ENCODE measurements at regions not wholly inside any gene's neighbourhood (a gene's known extent, or its start where the extent isn't known, plus 50 kb on each side); places are given as distances from the start of the nearest gene placed in this dataset.

GRCh38 chr16:9680968-9681367 is 501.3 kb downstream of the GRIN2A start:
- no peak for DNase-seq (ENCODE audit: low spot score)
- intact Hi-C loops (cut with DNase I), result no loop called here

- no peak for DNase-seq (ENCODE audit: low spot score)
- intact Hi-C loops (cut with DNase I), result no loop called here
Observed at GRCh38 chr16:9681508-9681907, 500.7 kb downstream of the GRIN2A start.

- DNase-seq (ENCODE audit: low spot score), result no peak
- intact Hi-C loops (cut with DNase I), result no loop called here
Observed at GRCh38 chr16:9682320-9682719, 499.9 kb downstream of the GRIN2A start.

GRCh38 chr16:9683677-9684076 is 498.6 kb downstream of the GRIN2A start:
- DNase-seq (ENCODE audit: low spot score), result no peak
- intact Hi-C loops (cut with DNase I), result no loop called here

GRCh38 chr16:9687737-9688319 is 494.4 kb downstream of the GRIN2A start:
- intact Hi-C loops (cut with DNase I), result no loop called here
- DNase-seq (ENCODE audit: low spot score), result no peak

- intact Hi-C loops (cut with DNase I), result no loop called here
- DNase-seq (ENCODE audit: low spot score), result no peak
Observed at GRCh38 chr16:9689597-9689996, 492.6 kb downstream of the GRIN2A start.

- intact Hi-C loops (cut with DNase I), result no loop called here
- DNase-seq (ENCODE audit: low spot score), result no peak
Observed at GRCh38 chr16:9695152-9695551, 487.1 kb downstream of the GRIN2A start.
